GM18519 (cell line): ENCODE measurements at regions not wholly inside any gene's neighbourhood (a gene's known extent, or its start where the extent isn't known, plus 50 kb on each side); places are given as distances from the start of the nearest gene placed in this dataset.
A peak's percentile ranks its signal among the peaks of the same experiment; 100 is the strongest.
"Not testable (repeated sequence)": the region's sequence is repeated elsewhere in the genome, so short reads cannot be mapped to it uniquely, and the experiment has no call there.

Experiments
- ATAC-seq: cut with Tn5 transposase; IDR thresholded peaks from one replicate; pipeline ENCODE4 v1.9.1; 2021; ENCODE audit warnings: mild to moderate bottlenecking, moderate library complexity; ENCODE audit not compliant: unreplicated experiment, low FRiP score

DNA sequence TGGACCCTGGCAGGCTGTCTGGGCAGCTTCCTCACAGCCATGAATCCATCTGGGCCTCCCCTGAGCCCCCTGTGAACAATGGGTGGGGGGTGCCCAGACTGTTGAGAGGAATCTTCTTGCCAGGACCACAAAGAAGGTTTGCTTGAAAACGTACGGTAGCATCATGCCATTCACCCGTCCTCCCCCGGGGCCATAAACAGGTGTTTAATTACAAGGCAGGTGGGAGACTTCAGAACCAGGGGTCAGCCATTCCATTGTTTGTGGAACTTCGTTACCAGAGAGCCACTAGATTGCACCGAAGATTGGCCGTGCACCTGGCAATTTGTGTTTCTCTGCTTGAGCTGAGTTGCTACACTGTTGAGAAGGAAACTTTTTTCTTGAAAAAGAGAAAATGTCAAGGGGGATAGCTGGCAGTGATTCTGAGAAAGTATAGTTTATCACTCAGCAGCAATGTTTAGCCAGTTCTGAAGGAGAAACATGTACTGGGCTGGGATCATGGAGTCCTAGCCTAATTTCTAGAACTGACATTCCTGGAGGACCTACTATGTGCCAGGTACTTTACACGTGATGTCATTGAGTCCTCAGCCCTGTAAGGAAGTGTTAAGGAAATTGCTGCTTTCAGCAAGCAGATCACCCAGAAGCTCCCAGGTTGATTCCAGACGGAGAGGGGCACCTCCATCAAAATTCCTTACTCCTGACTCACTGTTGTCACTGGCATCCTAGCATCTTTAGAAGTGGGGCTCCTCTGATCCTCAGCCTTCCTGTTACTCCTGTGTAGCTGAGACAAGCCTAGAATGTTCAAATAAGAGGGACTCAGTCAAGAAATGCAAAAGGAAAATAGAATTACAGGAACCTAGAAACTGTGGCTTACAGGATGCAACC lies 103.8 kb upstream of the UBE2E1 start:
- no peak for ATAC-seq

DNA sequence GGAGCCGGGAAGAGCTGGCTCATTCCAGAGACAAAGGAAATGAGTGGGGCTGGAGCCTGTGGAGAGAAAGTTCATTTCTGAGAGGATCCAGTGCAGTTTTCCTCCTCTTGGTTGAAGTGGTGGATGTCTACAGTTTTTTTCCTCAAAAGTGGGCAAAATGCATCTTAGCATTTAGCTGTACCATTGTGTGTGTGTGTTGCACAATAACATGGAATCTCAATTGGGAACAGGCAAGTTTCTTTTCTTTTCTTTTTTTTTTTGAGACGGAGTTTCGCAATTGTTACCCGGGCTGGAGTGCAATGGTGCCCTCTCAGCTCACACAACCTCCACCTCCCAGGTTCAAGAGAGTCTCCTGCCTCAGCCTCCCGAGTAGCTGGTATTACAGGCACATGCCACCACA lies 101.5 kb upstream of the UBE2E1 start:
- no peak for ATAC-seq

DNA sequence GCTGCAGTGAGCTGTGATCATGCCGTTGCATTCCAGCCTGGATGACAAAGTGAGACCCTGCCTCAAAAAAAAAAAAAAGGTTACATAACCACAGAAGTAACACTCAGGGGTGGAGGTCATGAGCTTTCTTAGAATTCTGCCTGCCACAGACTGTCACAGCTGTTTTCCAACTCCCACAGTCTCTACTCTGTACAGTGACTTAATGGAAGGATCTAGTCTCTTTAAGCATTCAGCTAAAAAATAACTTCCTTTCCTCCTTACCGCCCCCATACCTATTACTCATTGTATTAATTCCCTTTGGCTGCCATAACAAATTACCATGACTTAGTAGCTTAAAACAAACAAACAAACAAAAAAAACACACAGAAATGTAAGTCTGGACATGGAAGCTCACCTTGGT lies 99.6 kb upstream of the UBE2E1 start:
- no peak for ATAC-seq

GRCh38 chr3:23709987-23710386 lies 95.8 kb upstream of the UBE2E1 start:
- ATAC-seq = no peak

DNA sequence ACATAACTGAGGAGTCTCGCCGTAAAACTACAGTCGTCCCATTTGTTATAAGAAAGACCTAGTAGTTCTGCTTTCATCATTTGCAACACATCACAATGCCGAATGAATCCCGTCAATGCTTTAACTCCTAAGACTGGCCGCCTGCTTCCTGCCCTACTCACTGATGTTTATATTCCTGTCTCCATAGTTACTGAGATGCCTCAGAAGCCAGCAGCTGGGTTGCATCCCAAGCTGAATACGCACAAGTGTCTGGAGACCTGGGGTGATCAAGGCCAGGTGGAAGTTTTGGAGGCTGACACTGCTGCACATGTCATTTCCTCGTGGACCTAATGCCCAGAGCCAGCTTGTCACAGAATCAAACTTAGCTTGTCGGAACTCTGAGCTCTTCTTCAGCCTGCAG lies 95.2 kb upstream of the UBE2E1 start:
- no peak for ATAC-seq

- ATAC-seq = peak; percentile 81
Measured at GRCh38 chr3:23711916-23712494, 93.8 kb upstream of the UBE2E1 start.

DNA sequence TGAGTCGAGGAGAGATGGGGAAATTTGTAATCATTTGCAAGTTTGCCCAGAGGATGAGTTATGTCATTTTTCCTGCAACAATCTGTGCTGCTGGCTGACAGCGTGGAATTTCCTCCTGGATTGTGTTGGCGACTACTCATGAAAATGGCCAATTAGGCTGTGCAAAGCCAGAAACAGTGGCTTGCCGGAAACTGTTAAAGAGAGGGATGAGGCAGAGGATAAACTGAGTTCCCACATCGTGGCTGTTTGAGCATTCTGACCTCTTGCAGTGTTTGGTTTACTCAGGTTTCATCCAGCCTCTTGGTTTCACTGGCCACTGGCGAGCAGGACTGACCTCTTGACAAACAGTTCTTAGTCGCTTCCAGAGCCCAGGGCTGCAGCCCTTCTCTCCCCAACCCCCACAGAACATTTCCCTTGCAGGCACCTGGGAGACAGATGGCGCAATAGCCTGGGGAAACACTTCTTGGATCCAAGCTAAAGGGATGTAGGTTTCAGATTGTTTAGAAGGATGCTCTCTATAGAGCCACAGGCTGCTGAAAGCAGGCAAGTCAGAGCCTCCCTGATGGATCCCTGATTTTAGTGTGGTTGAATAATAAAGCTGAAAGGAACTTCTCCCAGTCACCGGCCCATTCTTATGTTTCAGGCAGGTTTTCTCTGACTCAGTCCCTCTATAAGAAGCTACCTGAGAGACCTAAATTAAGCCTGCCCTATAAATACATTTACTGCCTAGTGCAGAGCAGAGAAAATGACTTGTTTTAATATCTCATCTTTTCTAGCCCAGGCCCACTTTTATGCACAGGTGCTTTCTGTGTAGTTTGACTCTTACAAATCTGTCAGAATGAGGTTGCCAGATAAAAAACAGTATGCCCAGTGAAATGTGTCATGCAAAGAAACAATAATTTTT lies 92.8 kb upstream of the UBE2E1 start:
- no peak for ATAC-seq

- ATAC-seq = no peak
Measured at GRCh38 chr3:23713641-23714040, 92.1 kb upstream of the UBE2E1 start.

- ATAC-seq = no peak
Measured at GRCh38 chr3:23720059-23720458, 85.7 kb upstream of the UBE2E1 start.

- ATAC-seq = no peak
Measured at GRCh38 chr3:23720885-23721284, 84.9 kb upstream of the UBE2E1 start.

- ATAC-seq = no peak
Measured at GRCh38 chr3:23723141-23723540, 82.6 kb upstream of the UBE2E1 start.

DNA sequence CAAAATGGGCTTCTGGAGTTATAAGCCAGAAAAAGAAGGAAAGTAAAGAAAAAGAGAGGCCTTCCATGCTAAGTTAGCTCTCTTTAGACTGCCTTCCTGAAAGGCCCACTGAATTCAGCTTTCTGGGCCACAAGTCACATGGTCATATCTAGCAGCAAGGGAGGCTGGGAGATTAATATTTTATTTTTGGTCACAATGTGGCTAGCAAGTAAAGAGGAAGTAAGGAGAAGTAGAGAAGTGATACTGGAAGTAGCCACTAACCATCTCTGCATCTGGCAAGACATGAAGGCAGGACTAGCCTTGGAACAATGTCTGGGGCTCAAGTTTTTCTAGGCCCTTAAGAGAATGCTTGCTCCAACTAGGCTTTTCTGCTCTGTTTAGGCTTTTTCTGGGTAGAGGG lies 81.8 kb upstream of the UBE2E1 start:
- ATAC-seq = peak; percentile 47

DNA sequence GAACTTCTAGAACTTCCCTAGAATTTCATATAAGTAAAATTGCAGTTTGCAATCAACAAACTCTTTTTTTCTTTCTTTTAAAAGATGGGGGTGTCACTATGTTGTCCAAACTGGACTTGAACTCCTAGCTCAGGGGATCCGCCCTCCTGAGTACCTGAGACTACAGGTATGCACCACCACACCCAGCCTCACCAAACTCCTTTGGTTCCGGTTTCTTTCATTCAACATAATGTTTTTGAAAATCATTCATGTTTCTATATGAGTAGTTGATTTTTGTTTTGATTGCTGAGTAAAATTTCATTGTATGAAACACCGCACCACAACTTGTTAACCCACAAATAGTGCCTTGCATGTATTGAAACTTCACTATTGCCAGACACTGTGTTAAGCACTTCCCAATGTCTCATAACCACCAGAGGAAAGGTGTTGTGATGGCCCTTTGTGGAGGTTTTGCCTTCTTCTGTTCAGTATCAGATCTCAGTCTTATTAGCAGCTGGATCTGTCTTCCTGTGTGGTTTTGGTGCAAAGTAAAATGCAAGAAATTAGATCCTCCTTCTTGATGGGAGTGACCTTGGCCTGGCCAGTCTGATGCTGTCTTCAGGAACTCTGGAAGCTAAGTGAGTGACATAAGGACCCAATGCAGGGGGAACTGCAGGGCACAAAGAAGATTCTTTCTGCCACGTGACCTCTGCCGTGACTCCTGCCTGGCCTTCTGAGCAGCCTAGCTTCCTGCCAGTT lies 78.8 kb upstream of the UBE2E1 start:
- peak; percentile 59 for ATAC-seq

- no peak for ATAC-seq
Measured at GRCh38 chr3:23728601-23729117, 77.1 kb upstream of the UBE2E1 start.

DNA sequence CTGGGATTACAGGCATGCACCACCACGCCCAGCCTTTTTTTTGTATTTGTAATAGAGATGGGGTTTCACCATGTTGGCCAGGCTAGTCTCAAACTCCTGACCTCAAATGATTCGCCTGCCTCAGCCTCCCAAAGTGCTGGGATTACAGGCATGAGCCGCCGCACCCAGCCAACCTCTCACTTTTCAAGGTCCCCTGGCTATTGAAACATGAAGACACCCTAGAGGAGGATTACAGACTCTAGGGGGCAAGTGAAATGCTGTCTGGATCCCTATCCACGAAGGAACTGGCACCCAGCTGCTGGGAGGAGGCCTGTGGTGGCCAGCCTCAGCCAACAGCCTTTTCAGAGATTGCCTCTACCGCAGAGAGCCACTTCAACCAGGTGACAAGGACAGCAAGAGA lies 76.4 kb upstream of the UBE2E1 start:
- not testable (repeated sequence) for ATAC-seq

GRCh38 chr3:23734481-23734880 lies 71.3 kb upstream of the UBE2E1 start:
- ATAC-seq = no peak

DNA sequence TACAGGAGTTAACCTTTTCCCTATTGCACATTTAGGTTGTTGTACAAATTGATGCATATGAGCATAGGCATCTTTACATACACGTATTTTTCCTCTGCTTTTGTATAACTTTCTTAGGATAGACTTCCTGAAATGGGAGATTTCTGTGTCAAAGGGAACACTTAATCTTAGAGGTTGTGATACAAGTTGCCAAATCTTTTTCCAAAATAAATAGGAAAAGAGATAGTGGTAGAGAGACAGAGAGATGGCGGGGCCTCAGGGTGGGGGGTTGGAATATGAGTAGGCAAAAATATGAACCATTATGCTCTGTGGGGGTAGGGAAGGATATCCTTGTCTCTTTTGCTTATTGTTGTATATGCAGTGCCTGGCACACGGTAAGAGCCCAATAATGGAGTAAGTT lies 70.7 kb upstream of the UBE2E1 start:
- ATAC-seq = no peak

GRCh38 chr3:23735535-23736326 lies 70.0 kb upstream of the UBE2E1 start:
- no peak for ATAC-seq

DNA sequence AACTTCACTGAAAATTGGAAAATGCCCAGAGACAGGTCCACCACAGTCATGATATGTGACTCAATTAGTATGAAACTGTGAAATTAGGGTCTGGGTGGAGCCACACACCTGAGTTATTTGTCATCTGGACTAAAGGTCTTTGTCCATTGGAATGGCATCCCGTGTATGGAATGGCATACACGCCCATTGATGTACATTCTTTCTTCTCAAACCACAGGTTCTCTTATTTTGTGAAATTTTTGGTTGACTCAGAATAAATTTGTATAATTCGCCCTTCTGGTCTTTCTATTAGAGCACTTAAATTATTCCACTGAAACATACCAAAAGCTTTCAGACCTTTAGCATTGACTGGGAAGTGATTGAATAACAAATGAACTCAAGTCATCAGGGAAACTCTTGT lies 66.8 kb upstream of the UBE2E1 start:
- no peak for ATAC-seq
